IMR-90 (cell line): ENCODE measurements at regions not wholly inside any gene's neighbourhood (a gene's known extent, or its start where the extent isn't known, plus 50 kb on each side); places are given as distances from the start of the nearest gene placed in this dataset.

Experiments
- ATAC-seq: fragments of 200-7000 bp; cut with Tn5 transposase; 2 replicates; pipeline ENCODE4 v1.9.1; 2020; ENCODE audit warnings: low read depth, mild to moderate bottlenecking, moderate library complexity
- BruUV-seq: library from RNA; stranded (reverse); fragments of 400-500 nt; replicated peaks from 2 replicates; lab custom pipeline; 2021; lab: Mats Ljungman, UMichigan
- CTCF ChIA-PET: fragments of 300-600 bp; formaldehyde crosslinking; extraction: SDS; loops from one replicate; lab custom pipeline; 2021; ENCODE audit warnings: antibody characterized with exemption; lab: Yijun Ruan, JAX
- POLR2A ChIA-PET: fragments of 300-600 bp; sonication (Branson Sonifier 250); formaldehyde crosslinking; loops from one replicate; lab custom pipeline; 2022; ENCODE audit warnings: antibody characterized with exemption; ENCODE audit not compliant: unreplicated experiment; lab: Charles Lee
- DNase-seq: peaks from one replicate; pipeline ENCODE4 v3.0.0; 2013
- H2AFZ ChIP-seq: replicated peaks from 2 replicates; pipeline ENCODE3; 2013; ENCODE audit warnings: low read length, mild to moderate bottlenecking; ENCODE audit not compliant: poor library complexity
- H2AK5ac ChIP-seq: 2 replicates; pipeline ENCODE4 v1.6.1; 2013; ENCODE audit warnings: low read depth, low read length, inconsistent platforms
- H2AK9ac ChIP-seq: replicated peaks from 2 replicates; pipeline ENCODE3; 2013; ENCODE audit warnings: mild to moderate bottlenecking, low read depth, low read length, moderate library complexity; ENCODE audit not compliant: poor library complexity
- H2BK120ac ChIP-seq: 2 replicates; pipeline ENCODE4 v1.6.1; 2013; ENCODE audit warnings: low read depth, low read length, inconsistent platforms
- H2BK15ac ChIP-seq: 3 replicates; pipeline ENCODE4 v1.6.1; 2013; ENCODE audit warnings: low read depth, low read length, inconsistent platforms
- H2BK20ac ChIP-seq: 2 replicates; pipeline ENCODE4 v1.6.1; 2013; ENCODE audit warnings: low read depth, mild to moderate bottlenecking, inconsistent platforms, low read length, moderate library complexity
- H2BK5ac ChIP-seq: 2 replicates; pipeline ENCODE4 v1.6.1; 2013; ENCODE audit warnings: mild to moderate bottlenecking, low read depth, low read length, inconsistent platforms; ENCODE audit not compliant: poor library complexity, severe bottlenecking
- H3K14ac ChIP-seq: replicated peaks from 2 replicates; pipeline ENCODE4 v1.6.1; 2013; ENCODE audit warnings: low read depth, low read length, inconsistent platforms
- H3K18ac ChIP-seq: 2 replicates; pipeline ENCODE4 v1.6.1; 2013; ENCODE audit warnings: low read depth, low read length, control low read depth
- H3K23ac ChIP-seq: 2 replicates; pipeline ENCODE4 v1.6.1; 2013; ENCODE audit warnings: low read depth, low read length, inconsistent platforms
- H3K27ac ChIP-seq: 2 replicates; pipeline ENCODE4 v1.5.1; 2013; ENCODE audit warnings: mild to moderate bottlenecking, control low read depth, low read length; ENCODE audit not compliant: insufficient read depth
- H3K27me3 ChIP-seq: 2 replicates; pipeline ENCODE4 v1.6.1; 2013; ENCODE audit warnings: low read length; ENCODE audit not compliant: control insufficient read depth, insufficient read depth
- H3K36me3 ChIP-seq: 2 replicates; pipeline ENCODE4 v1.6.1; 2013; ENCODE audit warnings: low read length, mixed read lengths; ENCODE audit not compliant: control insufficient read depth, insufficient read depth
- H3K4ac ChIP-seq: 2 replicates; pipeline ENCODE4 v1.6.1; 2013; ENCODE audit warnings: low read depth, low read length, inconsistent platforms
- H3K4me1 ChIP-seq: 2 replicates; pipeline ENCODE4 v1.6.1; 2013; ENCODE audit warnings: low read length, mixed read lengths; ENCODE audit not compliant: control insufficient read depth, insufficient read depth
- H3K4me2 ChIP-seq: 2 replicates; pipeline ENCODE4 v1.6.1; 2013; ENCODE audit warnings: low read depth, mild to moderate bottlenecking, control low read depth, low read length, moderate library complexity
- H3K4me3 ChIP-seq: 2 replicates; pipeline ENCODE4 v1.5.1; 2013; ENCODE audit warnings: low read depth, mild to moderate bottlenecking, control low read depth, low read length, moderate library complexity; ENCODE audit not compliant: insufficient read depth
- H3K56ac ChIP-seq: 2 replicates; pipeline ENCODE4 v1.6.1; 2013; ENCODE audit warnings: low read length, inconsistent platforms; ENCODE audit not compliant: insufficient read depth; ENCODE audit errors: extremely low read depth
- H3K79me1 ChIP-seq, 2 experiments: 2 replicates each; pipeline ENCODE4 v1.6.1; 2013; ENCODE audit warnings: low read length in 2 of 2, inconsistent platforms in 1 of 2, low read depth in 1 of 2
- H3K9ac ChIP-seq: 2 replicates; pipeline ENCODE4 v1.6.1; 2013; ENCODE audit warnings: low read depth, low read length, control low read depth
- H3K9me1 ChIP-seq: 2 replicates; pipeline ENCODE4 v1.6.1; 2013; ENCODE audit warnings: low read length, inconsistent platforms; ENCODE audit not compliant: insufficient read depth
- H3K9me3 ChIP-seq: 2 replicates; pipeline ENCODE4 v1.6.1; 2013; ENCODE audit warnings: low read length; ENCODE audit not compliant: control insufficient read depth, insufficient read depth
- H4K20me1 ChIP-seq: 2 replicates; pipeline ENCODE4 v1.6.1; 2013; ENCODE audit warnings: low read length, inconsistent platforms; ENCODE audit not compliant: insufficient read depth
- H4K5ac ChIP-seq: 2 replicates; pipeline ENCODE4 v1.6.1; 2013; ENCODE audit warnings: mild to moderate bottlenecking, low read depth, low read length, control low read depth
- H4K8ac ChIP-seq, 2 experiments: 2 replicates each; pipeline ENCODE4 v1.6.1; 2013; ENCODE audit warnings: low read depth in 2 of 2, low read length in 2 of 2, control low read depth in 1 of 2, inconsistent platforms in 1 of 2
- H4K91ac ChIP-seq: 2 replicates; pipeline ENCODE4 v1.6.1; 2013; ENCODE audit warnings: low read depth, low read length, inconsistent platforms; ENCODE audit not compliant: insufficient read depth
- BHLHE40 ChIP-seq: fragments of 150-350 bp; IDR thresholded peaks from 2 replicates; pipeline ENCODE4 v1.6.1; 2016; ENCODE audit warnings: mild to moderate bottlenecking, low read depth, low read length
- CEBPB ChIP-seq: IDR thresholded peaks from 2 replicates; pipeline ENCODE4 v1.6.1; 2012; ENCODE audit warnings: low read depth, low read length, improper control_type of control experiment
- CTCF ChIP-seq: conservative IDR thresholded peaks from 2 replicates; pipeline ENCODE4 v1.5.1; 2012; ENCODE audit warnings: mild to moderate bottlenecking, low read depth, low read length, improper control_type of control experiment
- MAFK ChIP-seq: IDR thresholded peaks from 2 replicates; pipeline ENCODE4 v1.6.1; 2012; ENCODE audit warnings: low read depth, low read length, improper control_type of control experiment
- NFE2L2 ChIP-seq: fragments of 150-350 bp; IDR thresholded peaks from 2 replicates; pipeline ENCODE4 v1.6.1; 2016; ENCODE audit warnings: low read depth, mild to moderate bottlenecking, low read length
- RAD21 ChIP-seq: IDR thresholded peaks from 2 replicates; pipeline ENCODE4 v1.6.1; 2012; ENCODE audit warnings: low read length, improper control_type of control experiment
- WGBS, 2 experiments: methylation state at CpG; one replicate each; pipeline versions ENCODE4 v1.1.5 to v1.1.7; 2013; ENCODE audit warnings: missing lambda C conversion rate in 2 of 2; ENCODE audit not compliant: insufficient read length in 1 of 2; ENCODE audit errors: extremely low coverage in 2 of 2; 5-methylcytosine and 5-hydroxymethylcytosine counted together
- dilution Hi-C: fragments of 300-500 bp; cut with HindIII; formaldehyde crosslinking; loops from one replicate; pipeline ENCODE4 v1.14.3; 2018; ENCODE audit warnings: low sequenced_read_pairs; ENCODE audit not compliant: unreplicated experiment
- in situ Hi-C: fragments of 300-500 bp; cut with MboI; formaldehyde crosslinking; loops from 3 replicates; pipeline ENCODE4 v1.14.3; 2019; ENCODE audit warnings: low sequenced_read_pairs, inconsistent platforms, mixed read lengths
- intact Hi-C: fragments of 100-400 bp; cut with micrococcal nuclease; formaldehyde crosslinking; loops from 2 replicates; pipeline ENCODE4 v1.10.0; 2022

GRCh38 chr5:82641331-82642003 lies 363.3 kb upstream of the RPS23 start (continued):
- TF ChIP-seq NFE2L2, result no peak

GRCh38 chr5:82640916-82641315 lies 362.8 kb upstream of the RPS23 start:
- H2BK5ac ChIP-seq, result no peak overlapping the region
- no peaks in the 10 kb centered on the region for H4K20me1 ChIP-seq
- no peak overlapping the region for H2BK120ac ChIP-seq
- no CpG with 5 or more reads among the region's 3 CpGs for WGBS, 2 experiments
- no peak overlapping the region for H3K56ac ChIP-seq
- H3K4me3 ChIP-seq, result no peak overlapping the region
- no peak for DNase-seq
- H4K8ac ChIP-seq, result no peak overlapping the region
- H3K23ac ChIP-seq, result no peak overlapping the region
- no peak overlapping the region for H2AK5ac ChIP-seq
- H3K18ac ChIP-seq, result no peak overlapping the region
- H3K9me1 ChIP-seq, result no peaks in the 10 kb centered on the region
- no peak overlapping the region for H3K14ac ChIP-seq
- H2AFZ ChIP-seq, result no peak overlapping the region
- no peaks in the 10 kb centered on the region for H3K27me3 ChIP-seq
- no peaks in the 10 kb centered on the region for H3K9me3 ChIP-seq
- TF ChIP-seq MAFK (no peak), CTCF (no peak), RAD21 (no peak), CEBPB (no peak), BHLHE40 (no peak)
- in situ Hi-C loops, result loop anchor here (10.0 to 25.0 kb wide), 3 partner anchors 276 to 914 kb away; no protein-coding TSS in a partner anchor
- no TSS peak for BruUV-seq
- H3K4me2 ChIP-seq, result no peak overlapping the region
- intact Hi-C loops, result loop anchor here (1.0 to 5.0 kb wide), 6 partner anchors 290 to 923 kb away; partner anchors contain the start of genes TMEM167A and XRCC4
- H3K9ac ChIP-seq, result no peak overlapping the region
- H3K4ac ChIP-seq, result no peak overlapping the region
- H2AK9ac ChIP-seq, result no peak overlapping the region
- H2BK15ac ChIP-seq, result no peak overlapping the region
- no peaks in the 10 kb centered on the region for H3K79me1 ChIP-seq
- H4K91ac ChIP-seq, result no peak overlapping the region
- no peaks in the 10 kb centered on the region for H3K4me1 ChIP-seq
- H2BK20ac ChIP-seq, result no peak overlapping the region
- CTCF ChIA-PET, result interaction anchor here (0.7 to 1.4 kb wide), 7 partner anchors 10 to 835 kb away, joined by 3 to 12 read pairs (median 4); no protein-coding TSS in a partner anchor
- no peaks in the 10 kb centered on the region for H3K36me3 ChIP-seq
- no peak overlapping the region for H3K27ac ChIP-seq
- H4K5ac ChIP-seq, result no peak overlapping the region
- no peak for ATAC-seq
- dilution Hi-C loops, result no loop called here
- POLR2A ChIA-PET, result no interaction called here
